HG03469 (cell line): ENCODE measurements at regions not wholly inside any gene's neighbourhood (a gene's known extent, or its start where the extent isn't known, plus 50 kb on each side); places are given as distances from the start of the nearest gene placed in this dataset.
"Not testable (repeated sequence)": the region's sequence is repeated elsewhere in the genome, so short reads cannot be mapped to it uniquely, and the experiment has no call there.

Experiments
- ATAC-seq: cut with Tn5 transposase; IDR thresholded peaks from one replicate; pipeline ENCODE4 v1.9.1; 2021; ENCODE audit warnings: mild to moderate bottlenecking, moderate library complexity, moderate number of reproducible peaks; ENCODE audit not compliant: unreplicated experiment

DNA sequence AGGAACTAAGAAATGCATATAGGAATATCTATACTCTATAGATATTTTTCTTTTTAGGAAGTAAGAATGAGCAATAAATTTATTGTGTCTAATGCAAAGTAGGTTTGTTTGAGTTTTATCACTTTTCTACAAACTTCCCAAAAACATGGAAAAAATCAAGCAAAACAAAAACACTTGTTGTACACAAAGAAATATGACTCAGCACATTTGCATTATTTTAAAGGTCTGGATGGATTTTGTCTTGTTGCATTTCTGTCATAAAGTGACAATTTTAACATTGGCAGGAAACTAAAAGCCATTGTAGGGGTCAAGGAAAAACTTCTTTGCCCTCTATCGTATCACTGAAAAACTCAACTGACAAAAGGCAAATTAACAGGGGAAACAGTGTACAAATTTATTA lies 267.2 kb downstream of the PYDC2 start:
- no peak for ATAC-seq

DNA sequence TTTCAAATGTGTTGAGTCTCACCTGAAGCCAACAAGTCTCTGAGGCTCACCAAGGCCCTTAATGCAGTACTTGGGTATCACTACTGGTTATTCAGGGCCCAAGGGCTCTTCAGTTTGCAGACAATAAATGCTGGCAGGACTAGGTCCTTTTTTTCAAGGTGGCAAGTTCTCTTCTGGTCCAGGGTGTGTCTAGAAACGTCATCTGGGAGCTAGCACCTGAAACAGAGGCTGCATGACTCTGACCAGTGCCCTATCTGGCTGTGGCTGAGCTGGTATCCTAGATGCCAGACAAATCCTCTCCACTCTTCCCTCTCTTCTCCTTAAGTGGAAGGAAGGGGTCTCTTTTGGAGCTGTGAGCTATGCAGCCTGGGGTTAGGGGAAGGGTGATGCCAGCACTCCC lies 276.8 kb downstream of the PYDC2 start:
- ATAC-seq: no peak

DNA sequence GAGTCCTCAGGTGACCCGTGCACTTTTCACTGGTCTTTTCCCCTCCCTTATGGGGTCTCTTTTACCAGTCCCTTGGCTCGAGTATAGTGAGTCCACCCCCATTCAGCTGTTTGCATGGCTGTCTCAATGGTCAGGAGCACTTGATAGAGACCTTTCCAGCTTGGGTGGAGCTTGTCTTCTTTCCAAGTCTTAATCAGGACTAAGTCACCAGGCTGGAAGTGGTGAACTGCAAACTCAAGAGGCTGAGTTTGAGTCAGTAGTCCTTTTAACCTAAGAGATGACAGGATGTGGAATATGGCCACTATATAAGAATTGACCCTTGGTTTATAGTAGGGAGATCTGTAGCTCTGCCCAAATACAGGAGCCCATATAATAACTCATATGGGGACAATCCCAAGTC lies 279.7 kb downstream of the PYDC2 start:
- no peak for ATAC-seq

DNA sequence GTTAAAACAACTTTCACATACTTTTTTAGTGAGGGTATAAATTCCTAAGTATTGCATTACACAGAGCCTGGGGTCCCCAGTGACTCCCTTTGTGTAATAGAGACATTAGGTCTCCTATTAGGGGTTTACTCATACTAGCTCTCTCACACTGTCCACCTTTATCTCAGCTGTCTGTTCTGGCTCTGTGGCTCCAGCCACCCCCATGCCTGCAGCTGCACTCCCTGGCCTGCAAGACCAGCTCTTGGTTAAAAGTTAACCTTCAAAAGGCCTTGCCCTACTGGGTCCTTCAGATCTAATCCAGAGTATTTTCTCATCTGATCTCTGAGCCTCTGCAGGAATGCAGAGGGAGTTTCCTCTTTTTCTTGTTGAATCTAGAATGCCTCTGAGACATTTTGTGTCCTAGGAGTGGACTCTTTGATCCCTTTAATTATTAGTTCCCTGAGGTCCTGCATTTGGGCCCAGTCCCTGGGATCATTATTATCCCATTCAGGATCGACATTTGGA lies 280.9 kb downstream of the PYDC2 start:
- ATAC-seq: not testable (repeated sequence)

- no peak for ATAC-seq
Measured at GRCh38 chr3:191743283-191743682, 282.3 kb downstream of the PYDC2 start.

GRCh38 chr3:191750618-191751017 lies 289.7 kb downstream of the PYDC2 start:
- no peak for ATAC-seq

DNA sequence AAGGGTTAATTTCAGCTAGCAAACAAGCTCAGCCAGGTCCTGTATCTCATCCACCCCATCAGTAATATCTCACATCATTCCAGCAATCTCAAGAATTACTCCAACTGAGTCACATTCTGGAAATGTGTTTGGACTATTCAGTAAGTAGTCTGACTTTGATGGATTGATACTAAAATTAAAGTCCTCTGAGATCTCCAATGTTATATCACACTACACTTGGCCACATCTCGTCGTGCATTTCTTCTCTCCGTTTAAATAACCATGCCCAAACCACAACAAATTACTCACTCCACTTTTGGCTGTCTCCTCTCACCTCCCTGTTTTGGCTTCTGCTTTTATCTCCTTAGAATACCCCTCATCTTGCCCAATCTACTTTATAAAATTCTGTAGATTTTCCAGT lies 292.2 kb downstream of the PYDC2 start:
- ATAC-seq: no peak

DNA sequence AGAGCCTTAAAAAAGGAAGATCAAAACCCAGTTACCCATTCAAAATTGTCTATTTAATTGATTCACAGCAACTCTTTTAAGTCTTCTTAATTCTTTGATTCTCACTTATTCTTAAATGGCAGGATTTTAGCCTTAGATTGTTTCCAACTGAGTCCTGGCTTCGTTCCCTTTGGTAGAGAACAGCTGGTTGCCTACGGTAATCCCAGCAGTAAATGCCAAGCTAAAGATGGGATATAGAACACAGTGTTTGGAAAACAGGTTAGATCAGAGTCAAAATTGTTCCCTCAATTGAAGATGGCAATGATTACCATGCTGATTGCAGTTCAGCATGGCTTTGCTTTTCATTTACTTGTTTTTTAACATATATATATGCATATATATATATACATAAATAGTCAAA lies 300.9 kb downstream of the PYDC2 start:
- ATAC-seq: no peak

DNA sequence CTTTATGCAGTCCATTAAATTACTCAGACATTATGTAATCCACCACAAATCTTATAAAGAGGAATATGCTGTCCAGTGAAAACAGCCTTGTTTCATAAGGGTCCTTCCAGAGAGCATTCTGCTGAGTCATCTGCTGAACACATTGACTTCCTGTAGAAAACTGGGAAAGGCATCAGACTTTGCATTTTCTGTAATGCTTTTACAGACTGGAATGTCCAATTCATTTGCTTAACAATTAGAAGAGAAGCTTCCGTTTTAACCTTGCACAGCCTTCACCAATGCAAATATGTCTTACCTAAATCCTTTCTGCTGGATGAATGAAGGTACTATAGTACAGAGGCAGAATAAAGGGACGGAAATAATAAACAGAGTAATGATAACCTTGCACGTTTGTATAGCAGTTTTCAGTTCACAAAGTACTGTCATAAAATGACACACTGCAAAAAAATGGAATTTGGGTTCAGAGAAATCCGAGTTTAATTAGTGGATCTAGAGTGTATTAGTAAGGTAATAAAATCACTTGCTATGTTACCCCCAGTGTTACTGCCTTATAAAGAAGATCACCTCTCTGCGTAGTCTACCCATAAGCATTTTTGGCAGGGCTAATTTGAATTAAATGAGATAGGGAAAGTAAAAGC lies 301.5 kb downstream of the PYDC2 start:
- no peak for ATAC-seq

DNA sequence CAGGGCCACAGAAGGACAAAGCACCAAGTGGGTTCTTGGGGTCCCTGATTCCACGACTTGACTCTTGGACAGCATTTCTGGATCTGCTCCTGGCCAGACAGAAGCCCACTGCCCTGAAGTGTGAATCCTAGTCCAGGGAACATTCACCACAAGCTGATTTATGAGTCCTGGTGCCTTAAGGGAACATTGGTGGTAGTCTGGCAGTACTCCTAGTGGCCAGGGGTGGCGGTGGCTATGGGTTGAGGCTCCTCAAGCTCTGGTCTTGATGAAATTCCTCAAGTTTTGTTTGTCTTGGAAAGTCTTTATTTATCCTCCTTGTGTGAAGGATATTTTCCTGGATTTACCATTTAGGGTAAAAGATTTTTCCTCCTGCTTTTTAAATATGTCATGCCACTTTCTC lies 307.5 kb downstream of the PYDC2 start:
- ATAC-seq: no peak

DNA sequence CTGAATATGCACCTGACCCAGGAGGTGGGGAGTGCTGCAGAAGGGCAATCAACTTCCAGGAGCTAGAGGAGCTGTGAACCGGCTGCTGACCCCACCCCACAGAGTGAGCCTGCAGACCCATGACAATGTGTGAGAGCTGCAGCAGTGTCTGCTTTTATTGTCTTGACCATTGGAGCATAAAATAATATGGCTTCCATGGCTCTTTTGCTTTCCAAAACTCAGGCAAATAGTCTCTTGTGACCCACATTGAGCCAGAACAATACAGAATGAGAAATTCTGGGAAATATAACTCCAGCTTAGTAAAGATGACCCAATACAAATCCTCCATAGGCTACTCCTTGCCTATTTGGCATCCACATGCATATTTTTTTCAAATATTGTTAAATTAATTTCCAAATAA lies 309.6 kb downstream of the PYDC2 start:
- no peak for ATAC-seq

DNA sequence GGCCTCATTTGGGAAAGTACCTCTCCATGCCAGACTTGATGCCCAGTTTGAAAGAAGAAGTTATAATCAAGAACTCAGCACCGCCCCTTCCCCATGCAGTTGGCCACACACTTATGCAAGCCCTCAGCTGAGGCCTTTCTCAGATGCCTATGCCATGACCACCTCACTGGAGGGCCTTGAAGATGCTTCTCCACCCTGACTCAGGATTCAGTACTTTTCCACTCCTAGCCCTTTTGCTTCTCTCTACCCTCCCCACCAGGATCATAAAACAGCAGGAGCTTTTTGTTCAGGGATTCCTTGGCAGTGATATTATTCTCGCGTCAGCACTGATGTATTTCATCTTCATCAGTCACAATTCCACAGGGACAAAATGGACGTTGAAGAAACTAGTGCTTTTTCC lies 313.5 kb downstream of the PYDC2 start:
- no peak for ATAC-seq

DNA sequence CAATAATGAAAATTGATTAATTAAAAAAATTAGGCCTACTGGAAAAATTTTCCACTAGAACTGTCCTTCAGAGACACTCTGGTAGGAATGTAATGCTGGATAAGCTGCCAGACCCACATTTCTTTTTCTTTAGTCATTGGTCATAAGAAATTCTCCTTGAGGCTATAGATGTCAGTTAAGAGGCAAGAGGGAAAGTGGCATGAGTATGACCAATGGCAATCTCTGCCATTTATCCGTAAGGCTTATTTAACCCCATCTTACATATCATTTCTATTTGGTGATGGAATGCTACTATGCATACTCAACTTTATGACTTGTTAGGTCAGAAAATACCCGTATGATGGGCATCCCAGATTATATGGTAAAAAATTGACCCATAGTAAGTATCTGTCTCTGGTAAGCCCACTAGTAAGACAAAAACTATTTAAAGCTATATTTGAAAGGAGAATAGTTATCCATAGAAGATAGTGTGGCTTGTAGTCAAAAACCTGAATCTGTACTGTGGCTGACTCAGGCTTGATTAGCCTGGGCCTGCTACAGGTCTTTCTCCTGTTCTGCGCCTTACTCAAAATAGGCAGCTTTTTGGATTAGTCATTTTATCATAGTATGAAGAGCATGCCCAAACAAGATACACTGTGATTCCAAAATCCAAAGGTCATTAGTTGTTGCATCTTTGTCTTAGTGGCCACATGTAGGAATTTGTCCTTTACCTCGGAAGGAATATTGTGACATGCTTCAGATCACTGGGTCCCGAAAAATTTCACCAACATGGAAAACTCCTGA lies 314.7 kb downstream of the PYDC2 start:
- ATAC-seq: no peak

GRCh38 chr3:191781044-191781443 lies 320.1 kb downstream of the PYDC2 start:
- no peak for ATAC-seq

DNA sequence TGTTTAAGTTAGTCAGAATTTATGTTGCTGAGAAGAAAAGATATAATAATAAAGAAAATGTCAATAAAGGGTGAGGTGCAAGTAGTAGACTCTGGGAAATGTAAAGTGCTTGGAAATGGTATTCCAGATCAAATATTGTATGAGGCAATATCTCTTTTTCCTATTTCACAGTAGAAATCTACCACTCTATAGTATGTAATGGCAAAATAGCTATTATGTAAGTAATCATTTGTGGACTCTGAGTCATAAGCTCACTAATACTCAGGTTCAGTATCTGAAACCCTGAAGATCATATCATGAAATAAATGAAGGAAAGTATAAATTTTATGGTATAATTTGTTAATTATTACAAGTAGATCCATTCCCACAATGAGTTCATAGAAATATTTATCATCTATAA lies 322.1 kb downstream of the PYDC2 start:
- no peak for ATAC-seq

DNA sequence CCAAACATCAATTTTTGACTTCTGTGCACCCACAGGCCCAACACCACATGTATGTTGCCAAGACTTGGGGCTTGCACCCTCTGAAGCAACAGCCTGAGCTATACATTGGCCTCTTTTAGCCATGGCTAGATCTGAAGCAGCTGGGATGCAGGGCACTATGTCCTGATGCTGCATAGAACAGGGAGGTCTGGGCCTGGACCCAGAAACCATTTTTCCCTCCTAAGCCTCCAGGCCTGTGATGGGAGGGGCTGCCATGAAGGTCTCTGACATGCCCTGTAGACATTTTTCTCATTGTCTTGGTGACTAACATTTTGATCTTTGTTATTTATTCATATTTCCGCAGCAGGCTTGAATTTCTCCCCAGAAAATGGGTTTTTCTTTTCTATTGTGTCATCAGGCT lies 330.0 kb downstream of the PYDC2 start:
- no peak for ATAC-seq

GRCh38 chr3:191792580-191792979 lies 331.6 kb downstream of the PYDC2 start:
- no peak for ATAC-seq

DNA sequence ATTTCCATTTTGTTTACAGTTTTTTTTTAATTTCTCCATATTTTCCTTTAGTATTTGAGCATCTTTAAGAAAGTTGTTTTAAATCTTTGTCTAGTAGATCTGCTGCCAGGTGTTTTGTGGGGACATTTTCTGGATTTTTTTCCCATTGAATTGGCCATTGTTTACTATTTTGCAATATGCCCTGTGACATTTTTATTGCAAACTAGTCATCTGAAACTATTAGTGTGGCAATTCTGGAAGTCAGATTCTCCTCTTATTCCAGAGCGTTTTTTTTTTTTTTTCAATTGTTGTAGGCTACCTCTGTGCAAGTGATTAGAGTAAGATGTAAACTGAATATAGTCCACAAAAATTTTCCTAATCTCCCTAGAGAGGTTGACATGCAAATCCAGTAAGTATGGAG lies 334.2 kb downstream of the PYDC2 start:
- ATAC-seq: no peak

GRCh38 chr3:191797271-191797670 lies 336.3 kb downstream of the PYDC2 start:
- no peak for ATAC-seq

GRCh38 chr3:191802671-191803070 lies 341.7 kb downstream of the PYDC2 start:
- no peak for ATAC-seq

DNA sequence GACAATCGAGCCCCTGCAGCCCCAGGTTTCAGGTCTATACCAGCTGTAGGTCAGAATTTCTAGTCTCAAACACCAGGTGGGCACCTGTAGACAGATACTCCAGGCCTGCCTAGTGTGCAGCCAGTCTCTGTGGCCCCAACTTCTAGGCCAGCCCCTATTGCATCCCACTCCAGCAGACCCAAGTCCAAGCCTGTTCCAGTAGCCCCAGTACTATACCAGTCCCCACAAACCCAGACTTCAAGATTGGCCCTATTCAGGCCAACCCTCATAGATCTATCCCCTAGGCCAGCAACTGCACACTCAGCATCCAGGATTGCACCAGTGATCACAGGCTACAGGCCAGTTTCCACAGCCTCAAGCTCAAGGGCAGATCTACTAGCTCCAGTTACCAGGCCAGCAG lies 344.0 kb downstream of the PYDC2 start:
- no peak for ATAC-seq

GRCh38 chr3:191808073-191808472 lies 347.1 kb downstream of the PYDC2 start:
- ATAC-seq: no peak
